ENCODE measurements at regions not wholly inside any gene's neighbourhood (a gene's known extent, or its start where the extent isn't known, plus 50 kb on each side); places are given as distances from the start of the nearest gene placed in this dataset.

- Mint-ChIP-seq H3K4me3 (no peak overlapping the region), H3K36me3 (ENCODE audit: low read depth) (no peaks in the 10 kb centered on the region), H3K27me3 (peaks cover 9% of the 10 kb centered on the region), H3K27ac (no peak overlapping the region), H3K9me3 (peaks cover 5% of the 10 kb centered on the region), H3K4me1 (ENCODE audit: low read depth) (no peaks in the 10 kb centered on the region)
Observed at GRCh38 chr11:15745266-15745665, 611.1 kb downstream of the SOX6 start.

GRCh38 chr11:15747671-15748070 lies 608.7 kb downstream of the SOX6 start:
- no peaks in the 10 kb centered on the region for H3K4me1 Mint-ChIP-seq (ENCODE audit: low read depth)
- H3K9me3 Mint-ChIP-seq = peaks cover 9% of the 10 kb centered on the region
- peaks cover 9% of the 10 kb centered on the region for H3K27me3 Mint-ChIP-seq
- H3K36me3 Mint-ChIP-seq (ENCODE audit: low read depth) = no peaks in the 10 kb centered on the region
- H3K4me3 Mint-ChIP-seq = no peak overlapping the region
- H3K27ac Mint-ChIP-seq = no peak overlapping the region

- H3K4me3 Mint-ChIP-seq = no peak overlapping the region
Observed at GRCh38 chr11:15748132-15748531, 608.2 kb downstream of the SOX6 start.

GRCh38 chr11:15748741-15749140 lies 607.6 kb downstream of the SOX6 start:
- H3K4me3 Mint-ChIP-seq = no peak overlapping the region

More at GRCh38 chr11:15748132-15748531, 608.2 kb downstream of the SOX6 start:
- no peaks in the 10 kb centered on the region for H3K4me1 Mint-ChIP-seq (ENCODE audit: low read depth)
- H3K36me3 Mint-ChIP-seq (ENCODE audit: low read depth) = no peaks in the 10 kb centered on the region
- no peak overlapping the region for H3K27ac Mint-ChIP-seq
- peaks cover 9% of the 10 kb centered on the region for H3K27me3 Mint-ChIP-seq
- H3K9me3 Mint-ChIP-seq = peaks cover 9% of the 10 kb centered on the region

GRCh38 chr11:15750535-15751308 lies 605.6 kb downstream of the SOX6 start:
- H3K36me3 Mint-ChIP-seq (ENCODE audit: low read depth) = no peaks in the 10 kb centered on the region
- no peak overlapping the region for H3K27ac Mint-ChIP-seq
- peaks cover 10% of the 10 kb centered on the region for H3K9me3 Mint-ChIP-seq
- H3K4me3 Mint-ChIP-seq = no peak overlapping the region
- no peaks in the 10 kb centered on the region for H3K4me1 Mint-ChIP-seq (ENCODE audit: low read depth)
- H3K27me3 Mint-ChIP-seq = peaks cover 5% of the 10 kb centered on the region

More at GRCh38 chr11:15748741-15749140, 607.6 kb downstream of the SOX6 start:
- Mint-ChIP-seq H3K4me1 (ENCODE audit: low read depth) (no peaks in the 10 kb centered on the region), H3K27me3 (peaks cover 9% of the 10 kb centered on the region), H3K27ac (no peak overlapping the region), H3K36me3 (ENCODE audit: low read depth) (no peaks in the 10 kb centered on the region), H3K9me3 (peaks cover 9% of the 10 kb centered on the region)

- Mint-ChIP-seq H3K36me3 (ENCODE audit: low read depth) (no peaks in the 10 kb centered on the region), H3K4me3 (no peak overlapping the region), H3K4me1 (ENCODE audit: low read depth) (no peaks in the 10 kb centered on the region), H3K9me3 (peaks cover 10% of the 10 kb centered on the region), H3K27ac (no peak overlapping the region), H3K27me3 (peaks cover 12% of the 10 kb centered on the region)
Observed at GRCh38 chr11:15754221-15754620, 602.1 kb downstream of the SOX6 start.

- H3K9me3 Mint-ChIP-seq = peaks cover 5% of the 10 kb centered on the region
- H3K36me3 Mint-ChIP-seq (ENCODE audit: low read depth) = no peaks in the 10 kb centered on the region
- H3K4me3 Mint-ChIP-seq = no peak overlapping the region
- no peak overlapping the region for H3K27ac Mint-ChIP-seq
- H3K4me1 Mint-ChIP-seq (ENCODE audit: low read depth) = no peaks in the 10 kb centered on the region
- H3K27me3 Mint-ChIP-seq = peaks cover 12% of the 10 kb centered on the region
Observed at GRCh38 chr11:15757048-15757698, 599.2 kb downstream of the SOX6 start.

- no peak overlapping the region for H3K4me3 Mint-ChIP-seq
- no peak overlapping the region for H3K27ac Mint-ChIP-seq
- H3K36me3 Mint-ChIP-seq (ENCODE audit: low read depth) = no peaks in the 10 kb centered on the region
- no peaks in the 10 kb centered on the region for H3K4me1 Mint-ChIP-seq (ENCODE audit: low read depth)
- H3K27me3 Mint-ChIP-seq = peaks cover 12% of the 10 kb centered on the region
- peaks cover 4% of the 10 kb centered on the region for H3K9me3 Mint-ChIP-seq
Observed at GRCh38 chr11:15758857-15759465, 597.4 kb downstream of the SOX6 start.

GRCh38 chr11:15761235-15761634 lies 595.1 kb downstream of the SOX6 start:
- Mint-ChIP-seq H3K36me3 (ENCODE audit: low read depth) (no peaks in the 10 kb centered on the region), H3K9me3 (no peaks in the 10 kb centered on the region), H3K27ac (no peak overlapping the region), H3K4me3 (no peak overlapping the region), H3K27me3 (peaks cover 12% of the 10 kb centered on the region), H3K4me1 (ENCODE audit: low read depth) (no peaks in the 10 kb centered on the region)

- H3K36me3 Mint-ChIP-seq (ENCODE audit: low read depth) = no peaks in the 10 kb centered on the region
- peaks cover 5% of the 10 kb centered on the region for H3K27me3 Mint-ChIP-seq
- H3K4me1 Mint-ChIP-seq (ENCODE audit: low read depth) = no peaks in the 10 kb centered on the region
- no peak overlapping the region for H3K4me3 Mint-ChIP-seq
- no peak overlapping the region for H3K27ac Mint-ChIP-seq
- no peaks in the 10 kb centered on the region for H3K9me3 Mint-ChIP-seq
Observed at GRCh38 chr11:15764326-15764725, 592.0 kb downstream of the SOX6 start.

GRCh38 chr11:15764948-15765347 lies 591.4 kb downstream of the SOX6 start:
- peaks cover 5% of the 10 kb centered on the region for H3K27me3 Mint-ChIP-seq
- H3K4me1 Mint-ChIP-seq (ENCODE audit: low read depth) = no peaks in the 10 kb centered on the region
- no peaks in the 10 kb centered on the region for H3K9me3 Mint-ChIP-seq
- no peaks in the 10 kb centered on the region for H3K36me3 Mint-ChIP-seq (ENCODE audit: low read depth)
- H3K27ac Mint-ChIP-seq = no peak overlapping the region
- no peak overlapping the region for H3K4me3 Mint-ChIP-seq

- Mint-ChIP-seq H3K9me3 (no peaks in the 10 kb centered on the region), H3K27ac (no peak overlapping the region), H3K4me1 (ENCODE audit: low read depth) (no peaks in the 10 kb centered on the region), H3K4me3 (no peak overlapping the region), H3K27me3 (peaks cover 4% of the 10 kb centered on the region), H3K36me3 (ENCODE audit: low read depth) (no peaks in the 10 kb centered on the region)
Observed at GRCh38 chr11:15765530-15765929, 590.8 kb downstream of the SOX6 start.

- Mint-ChIP-seq H3K4me1 (ENCODE audit: low read depth) (no peaks in the 10 kb centered on the region), H3K27ac (no peak overlapping the region), H3K4me3 (no peak overlapping the region), H3K36me3 (ENCODE audit: low read depth) (no peaks in the 10 kb centered on the region), H3K27me3 (no peaks in the 10 kb centered on the region), H3K9me3 (no peaks in the 10 kb centered on the region)
Observed at GRCh38 chr11:15768321-15768720, 588.0 kb downstream of the SOX6 start.

- H3K36me3 Mint-ChIP-seq (ENCODE audit: low read depth) = no peaks in the 10 kb centered on the region
- no peaks in the 10 kb centered on the region for H3K27me3 Mint-ChIP-seq
- no peak overlapping the region for H3K4me3 Mint-ChIP-seq
- no peak overlapping the region for H3K27ac Mint-ChIP-seq
- no peaks in the 10 kb centered on the region for H3K9me3 Mint-ChIP-seq
- no peaks in the 10 kb centered on the region for H3K4me1 Mint-ChIP-seq (ENCODE audit: low read depth)
Observed at GRCh38 chr11:15769203-15769602, 587.1 kb downstream of the SOX6 start.

- Mint-ChIP-seq H3K4me3 (no peak overlapping the region), H3K9me3 (no peaks in the 10 kb centered on the region), H3K4me1 (ENCODE audit: low read depth) (no peaks in the 10 kb centered on the region), H3K27me3 (peaks cover 4% of the 10 kb centered on the region), H3K36me3 (ENCODE audit: low read depth) (no peaks in the 10 kb centered on the region), H3K27ac (no peak overlapping the region)
Observed at GRCh38 chr11:15770798-15771414, 585.4 kb downstream of the SOX6 start.

Data from stimulated activated naive CD8-positive, alpha-beta T cell treated with anti-CD3 and anti-CD28 coated beads, Interleukin-15, Interleukin-2, amounts not matched to agents 100 ng/mL and 50 ng/mL, for 24 hours (primary cell).